ENCODE measurements at regions not wholly inside any gene's neighbourhood (a gene's known extent, or its start where the extent isn't known, plus 50 kb on each side); places are given as distances from the start of the nearest gene placed in this dataset.

DNA sequence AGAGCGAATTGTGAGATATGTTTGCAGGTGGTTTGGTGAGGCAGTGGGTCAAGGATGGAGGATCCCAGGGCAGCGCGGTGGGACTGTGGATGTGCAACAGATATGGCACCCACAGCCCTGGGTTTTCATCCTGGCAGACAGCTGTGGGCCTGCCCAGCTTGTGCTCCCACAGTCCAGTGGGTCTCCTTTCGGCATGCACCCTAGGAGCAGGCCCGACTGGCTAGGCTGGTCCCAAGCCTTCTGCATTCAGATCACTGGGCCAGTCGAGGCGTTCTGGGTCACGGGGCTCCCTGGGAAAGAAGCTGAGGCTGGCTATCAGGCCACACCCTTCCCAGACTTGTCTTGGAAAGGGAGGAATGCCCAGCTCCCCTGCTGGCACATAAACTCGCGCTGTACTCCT is 2289.6 kb downstream of the ARAP2 start:
- TF ChIP-seq, protein P1, sequence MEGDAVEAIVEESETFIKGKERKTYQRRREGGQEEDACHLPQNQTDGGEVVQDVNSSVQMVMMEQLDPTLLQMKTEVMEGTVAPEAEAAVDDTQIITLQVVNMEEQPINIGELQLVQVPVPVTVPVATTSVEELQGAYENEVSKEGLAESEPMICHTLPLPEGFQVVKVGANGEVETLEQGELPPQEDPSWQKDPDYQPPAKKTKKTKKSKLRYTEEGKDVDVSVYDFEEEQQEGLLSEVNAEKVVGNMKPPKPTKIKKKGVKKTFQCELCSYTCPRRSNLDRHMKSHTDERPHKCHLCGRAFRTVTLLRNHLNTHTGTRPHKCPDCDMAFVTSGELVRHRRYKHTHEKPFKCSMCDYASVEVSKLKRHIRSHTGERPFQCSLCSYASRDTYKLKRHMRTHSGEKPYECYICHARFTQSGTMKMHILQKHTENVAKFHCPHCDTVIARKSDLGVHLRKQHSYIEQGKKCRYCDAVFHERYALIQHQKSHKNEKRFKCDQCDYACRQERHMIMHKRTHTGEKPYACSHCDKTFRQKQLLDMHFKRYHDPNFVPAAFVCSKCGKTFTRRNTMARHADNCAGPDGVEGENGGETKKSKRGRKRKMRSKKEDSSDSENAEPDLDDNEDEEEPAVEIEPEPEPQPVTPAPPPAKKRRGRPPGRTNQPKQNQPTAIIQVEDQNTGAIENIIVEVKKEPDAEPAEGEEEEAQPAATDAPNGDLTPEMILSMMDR (IDR thresholded peaks at IDR 0.05): no peak
- TF ChIP-seq SIN3A (IDR thresholded peaks at IDR 0.05; ENCODE audit: borderline replicate concordance, insufficient read depth, low read depth, low read length) (no peak), POLR2AphosphoS5 (IDR thresholded peaks at IDR 0.05; ENCODE audit: low read depth, low read length) (no peak)

Data from Panc1 (cell line).